Sigmoid colon (tissue), 6 donors: ENCODE measurements at regions not wholly inside any gene's neighbourhood (a gene's known extent, or its start where the extent isn't known, plus 50 kb on each side); places are given as distances from the start of the nearest gene placed in this dataset.
A peak's percentile ranks its signal among the peaks of the same experiment; 100 is the strongest.

Experiments used
- DNase-seq: peaks from one replicate; pipeline ENCODE4 v3.0.0-alpha.2; 2019
- H3K27ac ChIP-seq, 4 donors: fragments of 200-600 bp; sonication (generic); one replicate each; pipeline ENCODE4 v1.5.1; 2016 to 2019; ENCODE audit warnings: mild to moderate bottlenecking in 1 of 4
- H3K27me3 ChIP-seq, 3 donors: fragments of 200-600 bp; sonication (generic); one replicate each; pipeline ENCODE4 v1.5.1; 2019; ENCODE audit warnings: mild to moderate bottlenecking in 1 of 3
- H3K36me3 ChIP-seq, 4 donors: fragments of 200-600 bp; sonication (generic); one replicate each; pipeline ENCODE4 v1.5.1; 2016 to 2019
- H3K4me1 ChIP-seq, 4 donors: fragments of 200-600 bp; sonication (generic); one replicate each; pipeline ENCODE4 v1.5.1; 2017 to 2019
- H3K4me3 ChIP-seq, 4 donors: fragments of 200-600 bp; sonication (generic); one replicate each; pipeline ENCODE4 v1.5.1; 2017 to 2019; ENCODE audit warnings: mild to moderate bottlenecking in 2 of 4, moderate library complexity in 1 of 4
- H3K9me3 ChIP-seq, 4 donors: fragments of 200-600 bp in 3 of 4; sonication (generic) in 3 of 4; one replicate each; pipeline versions ENCODE4 v1.5.1 to v1.6.1; 2013 to 2019
- CTCF ChIP-seq, 4 experiments: fragments of 450-650 bp in 3 of 4; fragments of 200-600 bp in 1 of 4; IDR thresholded peaks; one replicate each; pipeline ENCODE4 v1.5.1; 2016 to 2019; ENCODE audit warnings: antibody characterized with exemption in 4 of 4, mild to moderate bottlenecking in 3 of 4, moderate library complexity in 2 of 4
- EP300 ChIP-seq, 4 donors: sonication (generic); formaldehyde crosslinking; IDR thresholded peaks; one replicate each; pipeline ENCODE4 v1.6.1; 2017; ENCODE audit warnings: antibody characterized with exemption in 4 of 4
- POLR2A ChIP-seq, 2 donors: fragments of 450-650 bp; IDR thresholded peaks; one replicate each; pipeline ENCODE4 v1.6.1; 2016; ENCODE audit warnings: antibody characterized with exemption in 2 of 2, mild to moderate bottlenecking in 2 of 2, moderate library complexity in 2 of 2
- POLR2AphosphoS5 ChIP-seq, 4 donors: sonication (generic); formaldehyde crosslinking; IDR thresholded peaks; one replicate each; pipeline ENCODE4 v1.6.1; 2017; ENCODE audit warnings: antibody characterized with exemption in 4 of 4
- WGBS, 2 donors: extraction: QIAGEN DNeasy Blood & Tissue Kit; methylation state at CpG; one replicate each; pipeline ENCODE4 v1.1.7; 2013; 5-methylcytosine and 5-hydroxymethylcytosine counted together
- intact Hi-C: fragments of 100-400 bp; cut with DNase I; formaldehyde crosslinking; loops from one replicate; pipeline ENCODE4 v1.15.1; 2023
- donor health status: healthy with polysubstance abuse.
- donor health status: healthy.

- intact Hi-C loops: no loop called here
- TF ChIP-seq EP300 (IDR thresholded peaks at IDR 0.05) (no peak), POLR2AphosphoS5 (IDR thresholded peaks at IDR 0.05) (no peak), POLR2A (IDR thresholded peaks at IDR 0.05) (no peak), CTCF (IDR thresholded peaks at IDR 0.05) (no peak)
- H3K27me3 ChIP-seq: no peaks in the 10 kb centered on the region
- no peak for DNase-seq
- H3K9me3 ChIP-seq: no peaks in the 10 kb centered on the region
- no peaks in the 10 kb centered on the region for H3K36me3 ChIP-seq
- no peaks in the 10 kb centered on the region for H3K4me1 ChIP-seq
- no peak overlapping the region for H3K27ac ChIP-seq
- no peak overlapping the region for H3K4me3 ChIP-seq
Measured at GRCh38 chr9:115425601-115426000, 307.6 kb upstream of the TNC start.

GRCh38 chr9:115437418-115437817 lies 319.5 kb upstream of the TNC start:
- TF ChIP-seq CTCF (IDR thresholded peaks at IDR 0.05) (no peak), POLR2A (IDR thresholded peaks at IDR 0.05) (no peak), EP300 (IDR thresholded peaks at IDR 0.05) (no peak), POLR2AphosphoS5 (IDR thresholded peaks at IDR 0.05) (no peak)
- Histone ChIP-seq H3K4me1 (peaks cover 0 to 29% (median 6%) of the 10 kb centered on the region in 4 donors), H3K4me3 (no peak overlapping the region), H3K36me3 (no peaks in the 10 kb centered on the region), H3K9me3 (no peaks in the 10 kb centered on the region), H3K27ac (no peak overlapping the region), H3K27me3 (no peaks in the 10 kb centered on the region)
- intact Hi-C loops: no loop called here
- WGBS, 2 donors: 85 to 88% methylated on average over 2 of the region's 2 CpGs
- no peak for DNase-seq

- 40 to 64% methylated on average over 6 of the region's 6 CpGs for WGBS, 2 donors
- no peak overlapping the region for H3K4me3 ChIP-seq
- H3K27me3 ChIP-seq: no peaks in the 10 kb centered on the region
- peaks cover 0 to 29% (median 7%) of the 10 kb centered on the region in 4 donors for H3K4me1 ChIP-seq
- intact Hi-C loops: no loop called here
- DNase-seq: no peak
- no peaks in the 10 kb centered on the region for H3K9me3 ChIP-seq
- no peaks in the 10 kb centered on the region for H3K36me3 ChIP-seq
- peak in 1 of 4 donors; percentile 12 for TF ChIP-seq POLR2AphosphoS5 (IDR thresholded peaks at IDR 0.05)
- no peak for TF ChIP-seq EP300 (IDR thresholded peaks at IDR 0.05)
- H3K27ac ChIP-seq: peak overlapping the region in 2 of 4 donors; percentile 16 to 28
Measured at GRCh38 chr9:115439641-115440040, 321.7 kb upstream of the TNC start.

DNA sequence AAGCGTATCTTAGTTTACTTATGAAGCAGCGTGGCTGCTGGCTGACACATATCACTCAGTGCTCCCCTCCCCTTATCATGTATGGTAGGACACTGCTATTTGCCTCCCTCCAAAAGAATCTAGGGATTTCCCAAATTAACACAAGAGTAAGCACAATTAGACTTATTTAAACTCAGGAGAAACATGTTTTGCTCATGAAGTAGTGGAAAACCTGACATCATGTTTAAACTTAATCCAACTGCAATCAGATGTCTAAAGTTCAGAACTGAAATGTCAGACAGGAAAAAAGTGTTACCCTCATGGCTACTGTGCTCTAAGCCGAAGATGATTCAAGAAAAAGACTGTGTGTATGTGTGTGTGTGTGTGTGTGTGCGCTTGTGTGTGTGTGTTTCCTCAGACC lies 324.1 kb upstream of the TNC start:
- no peak for TF ChIP-seq POLR2A (IDR thresholded peaks at IDR 0.05)
- TF ChIP-seq CTCF (IDR thresholded peaks at IDR 0.05): no peak
- peak in 2 of 4 donors; percentile 14 to 18 for TF ChIP-seq POLR2AphosphoS5 (IDR thresholded peaks at IDR 0.05)
- TF ChIP-seq EP300 (IDR thresholded peaks at IDR 0.05): no peak
- no peaks in the 10 kb centered on the region for H3K9me3 ChIP-seq
- no peak for DNase-seq
- peak overlapping the region in 1 of 4 donors; percentile 56 for H3K27ac ChIP-seq
- intact Hi-C loops: no loop called here
- H3K27me3 ChIP-seq: no peaks in the 10 kb centered on the region
- no peaks in the 10 kb centered on the region for H3K36me3 ChIP-seq
- 63 to 68% methylated on average over 4 of the region's 4 CpGs for WGBS, 2 donors
- H3K4me1 ChIP-seq: peaks cover 0 to 33% (median 12%) of the 10 kb centered on the region in 4 donors
- H3K4me3 ChIP-seq: no peak overlapping the region

GRCh38 chr9:115443890-115444289 lies 325.9 kb upstream of the TNC start:
- Histone ChIP-seq H3K4me3 (no peak overlapping the region), H3K27me3 (no peaks in the 10 kb centered on the region), H3K36me3 (no peaks in the 10 kb centered on the region), H3K27ac (peak overlapping the region in 1 of 4 donors; percentile 56), H3K4me1 (peaks cover 0 to 33% (median 12%) of the 10 kb centered on the region in 4 donors), H3K9me3 (no peaks in the 10 kb centered on the region)
- 86 to 94% methylated on average over 2 of the region's 2 CpGs for WGBS, 2 donors
- no peak for DNase-seq
- intact Hi-C loops: no loop called here
- TF ChIP-seq POLR2A (IDR thresholded peaks at IDR 0.05) (no peak), EP300 (IDR thresholded peaks at IDR 0.05) (no peak), CTCF (IDR thresholded peaks at IDR 0.05) (no peak), POLR2AphosphoS5 (IDR thresholded peaks at IDR 0.05) (no peak)
